NT2/D1 (cell line): ENCODE measurements at regions not wholly inside any gene's neighbourhood (a gene's known extent, or its start where the extent isn't known, plus 50 kb on each side); places are given as distances from the start of the nearest gene placed in this dataset.
"Not testable (repeated sequence)": the region's sequence is repeated elsewhere in the genome, so short reads cannot be mapped to it uniquely, and the experiment has no call there.

Source experiments
- DNase-seq: peaks from one replicate; pipeline ENCODE4 v3.0.0-alpha.2; 2011; ENCODE audit warnings: low read depth, low spot score
- H3K27me3 ChIP-seq: 2 replicates; pipeline ENCODE4 v1.6.0; 2011; ENCODE audit warnings: mild to moderate bottlenecking; ENCODE audit not compliant: insufficient read length, insufficient read depth
- H3K36me3 ChIP-seq: 2 replicates; pipeline ENCODE4 v1.6.1; 2011; ENCODE audit warnings: mild to moderate bottlenecking, low read length, mixed read lengths; ENCODE audit not compliant: insufficient read depth, insufficient read length
- H3K4me1 ChIP-seq: 2 replicates; pipeline ENCODE4 v1.5.1; 2011; ENCODE audit not compliant: insufficient read depth, insufficient read length
- H3K4me3 ChIP-seq: 2 replicates; pipeline ENCODE4 v1.5.1; 2011; ENCODE audit warnings: low read depth; ENCODE audit not compliant: insufficient read length
- H3K9ac ChIP-seq: 2 replicates; pipeline ENCODE4 v1.6.0; 2011; ENCODE audit warnings: low read depth; ENCODE audit not compliant: insufficient read length
- H3K9me3 ChIP-seq: 2 replicates; pipeline ENCODE4 v1.5.1; 2011; ENCODE audit warnings: mild to moderate bottlenecking, low read length; ENCODE audit not compliant: insufficient read depth
- SUZ12 ChIP-seq: IDR thresholded peaks from 2 replicates; pipeline ENCODE4 v1.6.1; 2011; ENCODE audit not compliant: insufficient read length, insufficient read depth; ENCODE audit errors: extremely low read depth
- YY1 ChIP-seq: IDR thresholded peaks from 2 replicates; pipeline ENCODE4 v1.6.1; 2011; ENCODE audit not compliant: insufficient read length, insufficient read depth
- ZNF274 ChIP-seq: IDR thresholded peaks from 2 replicates; pipeline ENCODE4 v1.6.1; 2011; ENCODE audit warnings: mild to moderate bottlenecking, low read depth, low read length

GRCh38 chrX:130555341-130555740 is 153.6 kb downstream of the RBMX2 start:
- Histone ChIP-seq H3K4me1 (no peaks in the 10 kb centered on the region), H3K9ac (no peak overlapping the region), H3K36me3 (no peaks in the 10 kb centered on the region), H3K27me3 (no peaks in the 10 kb centered on the region), H3K9me3 (no peaks in the 10 kb centered on the region), H3K4me3 (no peak overlapping the region)
- TF ChIP-seq SUZ12 (no peak), YY1 (no peak)
- DNase-seq, result no peak

- TF ChIP-seq ZNF274, result no peak
- no peak for TF ChIP-seq YY1
- no peak for TF ChIP-seq SUZ12
Observed at GRCh38 chrX:130555757-130556156, 154.0 kb downstream of the RBMX2 start.

DNA sequence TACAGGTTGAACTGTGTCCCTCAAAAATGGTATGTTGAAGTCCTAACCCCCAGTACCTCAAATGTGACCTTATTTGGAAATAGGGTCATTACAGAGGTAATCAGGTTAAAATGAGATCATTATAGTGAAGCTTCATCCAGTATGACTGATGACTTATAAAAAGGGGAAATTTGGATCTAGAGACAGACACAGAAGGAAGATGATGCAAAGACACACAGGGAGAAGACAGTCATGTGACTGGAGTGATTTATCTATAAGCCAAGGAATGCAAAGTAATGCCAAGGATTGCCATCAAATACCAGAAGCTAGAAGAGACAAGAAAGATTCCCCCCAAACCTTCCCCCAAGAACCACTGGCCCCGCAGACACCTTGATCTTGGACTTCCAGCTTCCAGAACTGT is 155.2 kb downstream of the RBMX2 start:
- no peak for DNase-seq
- H3K4me1 ChIP-seq, result no peaks in the 10 kb centered on the region
- no peak overlapping the region for H3K4me3 ChIP-seq
- H3K9ac ChIP-seq, result no peak overlapping the region
- no peaks in the 10 kb centered on the region for H3K27me3 ChIP-seq
- TF ChIP-seq ZNF274, result no peak
- no peak for TF ChIP-seq YY1
- no peak for TF ChIP-seq SUZ12
- H3K9me3 ChIP-seq, result no peaks in the 10 kb centered on the region
- no peaks in the 10 kb centered on the region for H3K36me3 ChIP-seq

More at GRCh38 chrX:130555757-130556156, 154.0 kb downstream of the RBMX2 start:
- Histone ChIP-seq H3K9ac (no peak overlapping the region), H3K9me3 (no peaks in the 10 kb centered on the region), H3K4me3 (no peak overlapping the region), H3K27me3 (no peaks in the 10 kb centered on the region), H3K36me3 (no peaks in the 10 kb centered on the region), H3K4me1 (no peaks in the 10 kb centered on the region)
- DNase-seq, result no peak

GRCh38 chrX:130560544-130560943 is 158.8 kb downstream of the RBMX2 start:
- no peak for DNase-seq
- Histone ChIP-seq H3K4me3 (no peak overlapping the region), H3K9ac (no peak overlapping the region), H3K4me1 (no peaks in the 10 kb centered on the region), H3K36me3 (no peaks in the 10 kb centered on the region), H3K9me3 (no peaks in the 10 kb centered on the region), H3K27me3 (no peaks in the 10 kb centered on the region)
- TF ChIP-seq YY1, result no peak
- TF ChIP-seq SUZ12, result no peak
- TF ChIP-seq ZNF274, result no peak

GRCh38 chrX:130561930-130562329 is 160.1 kb downstream of the RBMX2 start:
- no peaks in the 10 kb centered on the region for H3K27me3 ChIP-seq

DNA sequence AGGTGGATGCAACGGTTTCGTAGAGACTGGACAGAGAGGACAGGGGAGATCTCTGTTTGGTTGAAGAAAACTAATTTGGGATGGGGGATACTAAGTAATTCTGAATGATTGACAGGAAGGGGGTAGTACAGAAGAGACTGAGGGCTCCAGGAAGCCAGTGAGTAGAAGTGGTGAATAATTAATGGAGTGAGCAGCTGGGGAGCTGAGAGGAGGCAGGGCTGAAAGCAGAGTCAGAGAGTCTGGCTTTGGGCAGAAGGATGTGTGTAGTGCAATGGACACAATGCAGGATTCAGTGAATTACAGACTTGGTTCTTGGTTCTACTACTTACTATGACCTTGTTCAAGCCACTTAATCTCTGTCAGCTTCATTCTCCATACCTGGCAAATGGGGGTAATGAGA is 161.7 kb downstream of the RBMX2 start:
- Histone ChIP-seq H3K27me3 (no peaks in the 10 kb centered on the region), H3K4me1 (no peaks in the 10 kb centered on the region), H3K9ac (no peak overlapping the region), H3K4me3 (no peak overlapping the region), H3K36me3 (no peaks in the 10 kb centered on the region), H3K9me3 (no peaks in the 10 kb centered on the region)
- no peak for DNase-seq
- TF ChIP-seq SUZ12 (no peak), ZNF274 (no peak), YY1 (no peak)

More at GRCh38 chrX:130561930-130562329, 160.1 kb downstream of the RBMX2 start:
- Histone ChIP-seq H3K4me1 (no peaks in the 10 kb centered on the region), H3K9ac (no peak overlapping the region), H3K4me3 (no peak overlapping the region), H3K9me3 (no peaks in the 10 kb centered on the region), H3K36me3 (no peaks in the 10 kb centered on the region)
- TF ChIP-seq YY1, result no peak
- TF ChIP-seq ZNF274, result no peak
- no peak for TF ChIP-seq SUZ12
- DNase-seq, result no peak

DNA sequence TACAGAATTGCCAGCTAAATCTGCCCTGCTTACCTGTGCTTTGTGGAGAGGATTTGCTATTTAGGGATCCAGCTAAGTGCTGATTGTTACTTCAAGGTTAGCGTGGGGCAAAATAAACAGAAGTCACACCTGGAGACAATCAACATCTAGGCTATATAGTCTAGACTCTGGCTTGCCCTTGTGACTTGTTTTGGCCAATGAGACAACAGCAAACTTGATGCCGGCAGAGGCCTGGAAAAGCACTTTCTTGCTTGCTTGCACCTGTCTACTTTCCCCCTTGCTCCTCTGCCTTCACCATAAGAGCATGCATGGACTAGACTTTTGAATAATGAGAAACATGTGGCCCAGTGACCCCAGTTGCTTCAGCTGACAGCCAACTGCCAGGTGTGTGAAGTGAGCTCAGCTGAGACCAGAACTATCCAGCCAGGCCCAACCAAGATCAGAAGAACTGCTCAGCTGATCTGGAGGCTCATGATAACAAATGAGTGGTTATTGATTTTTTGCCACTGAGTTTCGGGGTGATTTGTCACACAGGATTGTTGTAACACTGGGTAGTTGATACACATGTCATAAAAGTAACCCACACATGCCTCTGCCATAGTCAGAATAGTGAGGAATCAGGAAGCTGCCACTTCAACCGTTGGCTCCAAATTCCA is 164.4 kb downstream of the RBMX2 start:
- no peak overlapping the region for H3K4me3 ChIP-seq
- no peaks in the 10 kb centered on the region for H3K36me3 ChIP-seq
- no peak overlapping the region for H3K9ac ChIP-seq
- TF ChIP-seq ZNF274 (no peak), SUZ12 (no peak), YY1 (no peak)
- H3K9me3 ChIP-seq, result no peaks in the 10 kb centered on the region
- DNase-seq, result no peak
- no peaks in the 10 kb centered on the region for H3K4me1 ChIP-seq
- H3K27me3 ChIP-seq, result no peaks in the 10 kb centered on the region

GRCh38 chrX:130573030-130573429 is 171.2 kb downstream of the RBMX2 start:
- H3K4me1 ChIP-seq, H3K4me3 ChIP-seq, H3K27me3 ChIP-seq, H3K9ac ChIP-seq, H3K36me3 ChIP-seq, H3K9me3 ChIP-seq, DNase-seq: not testable (repeated sequence)
